HG02759 (cell line): ENCODE measurements at regions not wholly inside any gene's neighbourhood (a gene's known extent, or its start where the extent isn't known, plus 50 kb on each side); places are given as distances from the start of the nearest gene placed in this dataset.
"Not testable (repeated sequence)": the region's sequence is repeated elsewhere in the genome, so short reads cannot be mapped to it uniquely, and the experiment has no call there.

ENCODE experiments used
- ATAC-seq: cut with Tn5 transposase; IDR thresholded peaks from one replicate; pipeline ENCODE4 v1.9.1; 2021; ENCODE audit warnings: mild to moderate bottlenecking, moderate library complexity; ENCODE audit not compliant: unreplicated experiment

GRCh38 chr7:82501346-82501745, 57.8 kb upstream of the CACNA2D1 start:
- no peak for ATAC-seq

- ATAC-seq: not testable (repeated sequence)
These were observed 56.0 kb upstream of the CACNA2D1 start for GRCh38 chr7:82499546-82499945.

DNA sequence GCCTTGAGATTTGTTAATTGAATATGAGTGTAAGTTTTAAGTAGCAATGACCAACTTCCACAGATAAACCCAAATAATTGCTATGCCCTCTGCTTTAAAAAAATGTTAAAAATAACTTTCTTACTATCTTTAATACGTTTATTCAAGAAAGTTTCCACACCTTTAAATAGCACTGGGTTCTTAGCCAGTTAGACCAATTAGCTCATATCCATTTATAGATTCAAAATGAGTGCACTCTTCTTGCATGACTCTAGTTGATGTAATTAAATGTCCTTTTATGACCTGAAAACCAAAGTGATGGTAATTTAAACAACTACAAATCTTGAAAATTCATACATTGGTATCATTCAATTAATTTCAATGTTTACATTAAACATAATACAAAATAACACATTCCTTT, 50.8 kb upstream of the CACNA2D1 start:
- no peak for ATAC-seq
